Colonic mucosa (tissue), 4 donors: ENCODE measurements at regions not wholly inside any gene's neighbourhood (a gene's known extent, or its start where the extent isn't known, plus 50 kb on each side); places are given as distances from the start of the nearest gene placed in this dataset.

Source experiments
- DNase-seq: peaks from one replicate; pipeline ENCODE4 v3.0.0-alpha.2; 2020
- H3K27ac ChIP-seq: fragments of 200-600 bp; one replicate; pipeline ENCODE4 v1.8.0; 2021
- H3K27me3 ChIP-seq: fragments of 200-600 bp; one replicate; pipeline ENCODE4 v1.8.0; 2021
- H3K36me3 ChIP-seq: fragments of 200-600 bp; one replicate; pipeline ENCODE4 v1.8.0; 2021
- H3K4me1 ChIP-seq: fragments of 200-600 bp; one replicate; pipeline ENCODE4 v1.8.0; 2021; ENCODE audit warnings: mild to moderate bottlenecking
- H3K4me3 ChIP-seq: fragments of 200-600 bp; one replicate; pipeline ENCODE4 v1.8.0; 2021
- H3K9ac ChIP-seq, 2 donors: one replicate each; pipeline ENCODE4 v1.7.0; 2013; ENCODE audit warnings: control low read depth in 2 of 2, low read depth in 2 of 2, low read length in 2 of 2
- H3K9me3 ChIP-seq: fragments of 200-600 bp; one replicate; pipeline ENCODE4 v1.8.0; 2021
- CTCF ChIP-seq: fragments of 200-600 bp; IDR thresholded peaks from one replicate; pipeline ENCODE4 v1.8.0; 2022; ENCODE audit warnings: antibody characterized with exemption, mild to moderate bottlenecking
- intact Hi-C: fragments of 100-400 bp; cut with DNase I; formaldehyde crosslinking; loops from one replicate; pipeline ENCODE4 v1.14.1; 2022
- donor health status: healthy.
- donor health status: DM: no; HTN: no; CAD: no.
- donor health status: DM: no; HTN: no; CAD: no.

- H3K9me3 ChIP-seq, result no peaks in the 10 kb centered on the region
- no peak for TF ChIP-seq CTCF
- no peak overlapping the region for H3K27ac ChIP-seq
- H3K36me3 ChIP-seq, result no peaks in the 10 kb centered on the region
- H3K4me1 ChIP-seq, result no peaks in the 10 kb centered on the region
- intact Hi-C loops, result no loop called here
- DNase-seq, result no peak
- H3K4me3 ChIP-seq, result no peak overlapping the region
- H3K27me3 ChIP-seq, result no peaks in the 10 kb centered on the region
- no peak overlapping the region for H3K9ac ChIP-seq
Measured at GRCh38 chr9:86893811-86894490, 53.4 kb downstream of the GAS1 start.

DNA sequence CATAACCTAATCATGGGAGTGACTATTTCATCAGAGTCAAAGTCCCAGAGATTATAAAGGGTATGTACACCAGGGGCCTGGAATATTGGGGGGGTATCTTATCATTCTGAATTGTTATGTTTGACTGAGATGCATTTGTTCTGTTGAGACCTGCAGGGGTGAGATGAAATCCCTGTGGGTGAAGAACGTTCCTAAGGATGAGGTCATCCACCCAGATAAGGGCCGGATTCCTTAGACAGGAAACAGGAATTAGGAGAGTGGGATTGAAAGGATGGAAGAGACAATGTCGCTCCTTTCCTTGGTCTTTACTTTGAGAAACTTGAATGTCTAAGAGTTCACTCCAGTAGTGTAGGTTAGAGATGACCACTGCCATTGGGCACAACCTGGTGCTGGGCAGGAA, 54.7 kb downstream of the GAS1 start:
- no peak for TF ChIP-seq CTCF
- H3K9ac ChIP-seq, result no peak overlapping the region
- H3K27ac ChIP-seq, result no peak overlapping the region
- no peaks in the 10 kb centered on the region for H3K27me3 ChIP-seq
- H3K4me1 ChIP-seq, result no peaks in the 10 kb centered on the region
- no peaks in the 10 kb centered on the region for H3K9me3 ChIP-seq
- H3K36me3 ChIP-seq, result no peaks in the 10 kb centered on the region
- intact Hi-C loops, result no loop called here
- no peak overlapping the region for H3K4me3 ChIP-seq
- no peak for DNase-seq

- DNase-seq, result no peak
- no peaks in the 10 kb centered on the region for H3K9me3 ChIP-seq
- no peaks in the 10 kb centered on the region for H3K27me3 ChIP-seq
- H3K27ac ChIP-seq, result no peak overlapping the region
- H3K4me3 ChIP-seq, result no peak overlapping the region
- H3K9ac ChIP-seq, result no peak overlapping the region
- intact Hi-C loops, result no loop called here
- H3K36me3 ChIP-seq, result no peaks in the 10 kb centered on the region
- no peak for TF ChIP-seq CTCF
- H3K4me1 ChIP-seq, result no peaks in the 10 kb centered on the region
Measured at GRCh38 chr9:86891886-86892437, 55.3 kb downstream of the GAS1 start.

- Histone ChIP-seq H3K36me3 (no peaks in the 10 kb centered on the region), H3K27ac (no peak overlapping the region), H3K27me3 (no peaks in the 10 kb centered on the region), H3K9me3 (no peaks in the 10 kb centered on the region), H3K4me1 (no peaks in the 10 kb centered on the region), H3K4me3 (no peak overlapping the region), H3K9ac (no peak overlapping the region)
- TF ChIP-seq CTCF, result no peak
- no peak for DNase-seq
- intact Hi-C loops, result no loop called here
Measured at GRCh38 chr9:86891091-86891490, 56.2 kb downstream of the GAS1 start.

DNA sequence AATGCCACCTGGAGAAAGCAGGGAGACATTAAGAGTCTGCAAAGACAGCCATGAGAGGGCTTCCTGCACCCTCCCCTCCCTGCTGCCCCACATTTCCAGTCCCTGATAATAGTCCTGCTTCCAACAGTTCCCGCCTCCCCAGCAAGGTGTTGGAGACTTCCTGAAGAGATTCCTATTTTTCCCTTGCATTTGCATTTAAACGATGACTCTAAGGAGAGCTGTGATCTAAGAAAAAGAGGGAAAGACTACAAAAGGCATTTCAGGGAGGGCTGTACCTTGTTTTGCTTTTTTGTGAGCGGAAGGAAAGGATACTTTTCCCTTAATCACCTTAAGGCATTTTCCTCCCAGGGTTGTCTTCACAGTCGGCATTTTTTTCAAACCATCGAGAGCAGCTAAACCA, 62.1 kb downstream of the GAS1 start:
- H3K4me3 ChIP-seq, result no peak overlapping the region
- H3K36me3 ChIP-seq, result no peaks in the 10 kb centered on the region
- no peak overlapping the region for H3K9ac ChIP-seq
- H3K27ac ChIP-seq, result no peak overlapping the region
- DNase-seq, result no peak
- no peak for TF ChIP-seq CTCF
- H3K9me3 ChIP-seq, result no peaks in the 10 kb centered on the region
- no peaks in the 10 kb centered on the region for H3K27me3 ChIP-seq
- intact Hi-C loops, result no loop called here
- H3K4me1 ChIP-seq, result no peaks in the 10 kb centered on the region
